Thoracic aorta (tissue), 2 donors: ENCODE measurements at regions not wholly inside any gene's neighbourhood (a gene's known extent, or its start where the extent isn't known, plus 50 kb on each side); places are given as distances from the start of the nearest gene placed in this dataset.
"Not testable (repeated sequence)": the region's sequence is repeated elsewhere in the genome, so short reads cannot be mapped to it uniquely, and the experiment has no call there.

Experiments
- ATAC-seq: fragments of 150-250 bp; one replicate; pipeline ENCODE4 v1.8.0; 2017; ENCODE audit warnings: low read depth; ENCODE audit not compliant: insufficient number of reproducible peaks, low FRiP score
- DNase-seq: peaks from one replicate; pipeline ENCODE4 v3.0.0-alpha.2; 2020; ENCODE audit warnings: low spot score
- H3K27ac ChIP-seq, 2 donors: fragments of 200-600 bp; sonication (generic); 1 replicate in 1 of 2; 2 replicates in 1 of 2; pipeline ENCODE4 v1.5.1; 2016; ENCODE audit warnings: mild to moderate bottlenecking in 2 of 2, moderate library complexity in 2 of 2
- H3K27me3 ChIP-seq: fragments of 200-600 bp; sonication (generic); replicated peaks from 2 replicates; pipeline ENCODE4 v1.6.0; 2016; ENCODE audit warnings: mild to moderate bottlenecking; ENCODE audit not compliant: insufficient read depth
- H3K36me3 ChIP-seq: fragments of 200-600 bp; sonication (generic); one replicate; pipeline ENCODE4 v1.5.1; 2016
- H3K4me1 ChIP-seq, 2 donors: fragments of 200-600 bp; sonication (generic); 1 replicate in 1 of 2; 2 replicates in 1 of 2; pipeline versions ENCODE4 v1.5.1 to v1.6.0; 2016; ENCODE audit warnings: low read depth in 2 of 2, mild to moderate bottlenecking in 1 of 2; ENCODE audit not compliant: control insufficient read depth in 1 of 2
- H3K4me3 ChIP-seq: fragments of 200-600 bp; sonication (generic); 2 replicates; pipeline ENCODE4 v1.5.1; 2016; ENCODE audit warnings: mild to moderate bottlenecking
- H3K9me3 ChIP-seq: fragments of 200-600 bp; sonication (generic); 2 replicates; pipeline ENCODE4 v1.5.1; 2016
- CTCF ChIP-seq: fragments of 200-600 bp; sonication (generic); IDR thresholded peaks from one replicate; pipeline ENCODE4 v1.5.1; 2019; ENCODE audit warnings: antibody characterized with exemption

- Histone ChIP-seq H3K36me3 (no peaks in the 10 kb centered on the region), H3K27me3 (no peaks in the 10 kb centered on the region), H3K4me3 (no peak overlapping the region), H3K27ac (no peak overlapping the region), H3K4me1 (no peaks in the 10 kb centered on the region), H3K9me3 (no peaks in the 10 kb centered on the region)
- DNase-seq (no peak), ATAC-seq (no peak)
- no peak for TF ChIP-seq CTCF
Measured at GRCh38 chr20:43404878-43405277, 52.8 kb upstream of the SRSF6 start.

- H3K4me3 ChIP-seq, H3K27ac ChIP-seq, H3K27me3 ChIP-seq, H3K36me3 ChIP-seq, DNase-seq, ATAC-seq, H3K9me3 ChIP-seq, H3K4me1 ChIP-seq: not testable (repeated sequence)
Measured at GRCh38 chr20:43400882-43401281, 56.8 kb upstream of the SRSF6 start.

GRCh38 chr20:43398676-43399324 lies 58.9 kb upstream of the SRSF6 start:
- no peaks in the 10 kb centered on the region for H3K36me3 ChIP-seq
- H3K4me3 ChIP-seq = no peak overlapping the region
- no peaks in the 10 kb centered on the region for H3K27me3 ChIP-seq
- TF ChIP-seq CTCF = no peak
- DNase-seq (no peak), ATAC-seq (no peak)
- H3K9me3 ChIP-seq = no peaks in the 10 kb centered on the region
- H3K27ac ChIP-seq = no peak overlapping the region
- H3K4me1 ChIP-seq = no peaks in the 10 kb centered on the region

- Histone ChIP-seq H3K4me1 (no peaks in the 10 kb centered on the region), H3K27me3 (no peaks in the 10 kb centered on the region), H3K4me3 (no peak overlapping the region), H3K27ac (no peak overlapping the region), H3K36me3 (no peaks in the 10 kb centered on the region), H3K9me3 (no peaks in the 10 kb centered on the region)
- no peak for DNase-seq
- no peak for ATAC-seq
- no peak for TF ChIP-seq CTCF
Measured at GRCh38 chr20:43397147-43397546, 60.5 kb upstream of the SRSF6 start.

GRCh38 chr20:43393052-43393451 lies 64.6 kb upstream of the SRSF6 start:
- Histone ChIP-seq H3K4me3 (no peak overlapping the region), H3K27me3 (no peaks in the 10 kb centered on the region), H3K36me3 (no peaks in the 10 kb centered on the region), H3K27ac (no peak overlapping the region), H3K9me3 (no peaks in the 10 kb centered on the region), H3K4me1 (no peaks in the 10 kb centered on the region)
- no peak for ATAC-seq
- DNase-seq = no peak
- TF ChIP-seq CTCF = no peak

- ATAC-seq = no peak
- no peak overlapping the region for H3K4me3 ChIP-seq
- H3K4me1 ChIP-seq = no peaks in the 10 kb centered on the region
- no peaks in the 10 kb centered on the region for H3K27me3 ChIP-seq
- no peak for TF ChIP-seq CTCF
- H3K9me3 ChIP-seq = no peaks in the 10 kb centered on the region
- H3K36me3 ChIP-seq = no peaks in the 10 kb centered on the region
- no peak for DNase-seq
- no peak overlapping the region for H3K27ac ChIP-seq
Measured at GRCh38 chr20:43392561-43392960, 65.1 kb upstream of the SRSF6 start.
